Keratinocyte (primary cell): ENCODE measurements at regions not wholly inside any gene's neighbourhood (a gene's known extent, or its start where the extent isn't known, plus 50 kb on each side); places are given as distances from the start of the nearest gene placed in this dataset.

Experiments used
- DNase-seq: peaks from one replicate; pipeline ENCODE4 v3.0.0-alpha.2; 2011; ENCODE audit warnings: low read depth, missing footprints, low spot score
- FAIRE-seq: peaks from 2 replicates; lab custom pipeline; 2011; peaks lifted over from hg19 to GRCh38; lab: Jason Lieb, UNC
- H2AFZ ChIP-seq: 2 replicates; pipeline ENCODE4 v1.6.0; 2012; ENCODE audit warnings: low read length, control low read depth, inconsistent platforms; ENCODE audit not compliant: control insufficient read depth
- H3K27ac ChIP-seq: 2 replicates; pipeline ENCODE4 v1.5.1; 2011; ENCODE audit warnings: low read length; ENCODE audit not compliant: control insufficient read depth, insufficient read depth
- H3K27me3 ChIP-seq: 3 replicates; pipeline ENCODE4 v1.6.0; 2011; ENCODE audit warnings: low read length; ENCODE audit not compliant: control insufficient read depth, insufficient read depth; ENCODE audit errors: extremely low read depth
- H3K36me3 ChIP-seq, 2 experiments: 2 replicates in 1 of 2; 3 replicates in 1 of 2; pipeline ENCODE4 v1.5.1; 2011; ENCODE audit warnings: low read length in 2 of 2, mild to moderate bottlenecking in 1 of 2; ENCODE audit not compliant: control insufficient read depth in 2 of 2, insufficient read depth in 2 of 2; ENCODE audit errors: extremely low read depth in 1 of 2
- H3K4me1 ChIP-seq: 3 replicates; pipeline ENCODE4 v1.5.1; 2011; ENCODE audit warnings: low read length; ENCODE audit not compliant: control insufficient read depth, insufficient read depth; ENCODE audit errors: extremely low read depth
- H3K4me2 ChIP-seq: 3 replicates; pipeline ENCODE4 v1.6.0; 2011; ENCODE audit warnings: low read depth, low read length; ENCODE audit not compliant: control insufficient read depth, insufficient read depth; ENCODE audit errors: extremely low read depth
- H3K4me3 ChIP-seq, 3 experiments: fragments of 200-600 bp in 1 of 3; sonication (generic) in 1 of 3; 2 replicates in 2 of 3; 3 replicates in 1 of 3; pipeline ENCODE4 v1.5.1; 2011 to 2016; ENCODE audit warnings: low read length in 3 of 3, mild to moderate bottlenecking in 3 of 3, control low read depth in 2 of 3, inconsistent platforms in 1 of 3, low read depth in 1 of 3, mixed read lengths in 1 of 3, mixed run types in 1 of 3, moderate library complexity in 1 of 3; ENCODE audit not compliant: control insufficient read depth in 2 of 3, insufficient read depth in 2 of 3; ENCODE audit errors: extremely low read depth in 1 of 3
- H3K79me2 ChIP-seq: 2 replicates; pipeline ENCODE4 v1.6.0; 2012; ENCODE audit warnings: low read length; ENCODE audit not compliant: control insufficient read depth, insufficient read depth
- H3K9ac ChIP-seq: 3 replicates; pipeline ENCODE4 v1.6.0; 2011; ENCODE audit warnings: low read length; ENCODE audit not compliant: control insufficient read depth, insufficient read depth; ENCODE audit errors: extremely low read depth
- H3K9me1 ChIP-seq: 3 replicates; pipeline ENCODE4 v1.6.0; 2011; ENCODE audit warnings: low read length; ENCODE audit not compliant: control insufficient read depth, insufficient read depth; ENCODE audit errors: extremely low read depth
- H3K9me3 ChIP-seq: 2 replicates; pipeline ENCODE4 v1.5.1; 2012; ENCODE audit warnings: low read depth, low read length; ENCODE audit not compliant: control insufficient read depth
- H4K20me1 ChIP-seq: 3 replicates; pipeline ENCODE4 v1.6.0; 2011; ENCODE audit warnings: low read length; ENCODE audit not compliant: control insufficient read depth, insufficient read depth; ENCODE audit errors: extremely low read depth
- EZH2 ChIP-seq: IDR thresholded peaks from one replicate; pipeline ENCODE4 v1.6.1; 2012; ENCODE audit warnings: inconsistent platforms, mild to moderate bottlenecking, low read length, moderate library complexity
- dilution Hi-C: fragments of 300-500 bp; cut with MboI; formaldehyde crosslinking; loops from one replicate; pipeline ENCODE4 v1.7.0; 2020; ENCODE audit warnings: low sequenced_read_pairs; ENCODE audit not compliant: extremely low pct_ligation_motif_present
- TF ChIP-seq, protein P1 (sequence below), 3 experiments: IDR thresholded peaks in 1 of 3; conservative IDR thresholded peaks in 1 of 3; optimal IDR thresholded peaks in 1 of 3; 2 replicates in 2 of 3; 3 replicates in 1 of 3; pipeline versions ENCODE3 to v1.5.1; 2011; ENCODE audit warnings: low read length in 3 of 3, mild to moderate bottlenecking in 3 of 3, moderate library complexity in 2 of 3, control low read depth in 1 of 3, inconsistent platforms in 1 of 3; ENCODE audit not compliant: insufficient read depth in 2 of 3; ENCODE audit errors: extremely low read depth in 1 of 3

GRCh38 chr20:11043001-11043400 lies 369.2 kb upstream of the JAG1 start:
- DNase-seq (no peak), FAIRE-seq (peak; percentile 64)
- Histone ChIP-seq H3K9me1 (no peaks in the 10 kb centered on the region), H3K4me2 (no peak overlapping the region), H3K27ac (no peak overlapping the region), H3K4me1 (peaks cover 28% of the 10 kb centered on the region), H2AFZ (no peak overlapping the region), H3K36me3 (no peaks in the 10 kb centered on the region), H3K27me3 (no peaks in the 10 kb centered on the region), H3K9ac (no peak overlapping the region), H4K20me1 (no peaks in the 10 kb centered on the region), H3K9me3 (no peaks in the 10 kb centered on the region), H3K4me3 (no peak overlapping the region), H3K79me2 (no peaks in the 10 kb centered on the region)
- TF ChIP-seq, protein P1, sequence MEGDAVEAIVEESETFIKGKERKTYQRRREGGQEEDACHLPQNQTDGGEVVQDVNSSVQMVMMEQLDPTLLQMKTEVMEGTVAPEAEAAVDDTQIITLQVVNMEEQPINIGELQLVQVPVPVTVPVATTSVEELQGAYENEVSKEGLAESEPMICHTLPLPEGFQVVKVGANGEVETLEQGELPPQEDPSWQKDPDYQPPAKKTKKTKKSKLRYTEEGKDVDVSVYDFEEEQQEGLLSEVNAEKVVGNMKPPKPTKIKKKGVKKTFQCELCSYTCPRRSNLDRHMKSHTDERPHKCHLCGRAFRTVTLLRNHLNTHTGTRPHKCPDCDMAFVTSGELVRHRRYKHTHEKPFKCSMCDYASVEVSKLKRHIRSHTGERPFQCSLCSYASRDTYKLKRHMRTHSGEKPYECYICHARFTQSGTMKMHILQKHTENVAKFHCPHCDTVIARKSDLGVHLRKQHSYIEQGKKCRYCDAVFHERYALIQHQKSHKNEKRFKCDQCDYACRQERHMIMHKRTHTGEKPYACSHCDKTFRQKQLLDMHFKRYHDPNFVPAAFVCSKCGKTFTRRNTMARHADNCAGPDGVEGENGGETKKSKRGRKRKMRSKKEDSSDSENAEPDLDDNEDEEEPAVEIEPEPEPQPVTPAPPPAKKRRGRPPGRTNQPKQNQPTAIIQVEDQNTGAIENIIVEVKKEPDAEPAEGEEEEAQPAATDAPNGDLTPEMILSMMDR (optimal IDR thresholded peaks at IDR 0.05 in 1 of 3, IDR thresholded peaks at IDR 0.05 in 1 of 3, conservative IDR thresholded peaks at IDR 0.05 in 1 of 3; ENCODE audit: extremely low read depth in 1 of 3, insufficient read depth in 2 of 3, low read length in 3 of 3): no peak
- no peak for TF ChIP-seq EZH2
- dilution Hi-C loops: no loop called here

DNA sequence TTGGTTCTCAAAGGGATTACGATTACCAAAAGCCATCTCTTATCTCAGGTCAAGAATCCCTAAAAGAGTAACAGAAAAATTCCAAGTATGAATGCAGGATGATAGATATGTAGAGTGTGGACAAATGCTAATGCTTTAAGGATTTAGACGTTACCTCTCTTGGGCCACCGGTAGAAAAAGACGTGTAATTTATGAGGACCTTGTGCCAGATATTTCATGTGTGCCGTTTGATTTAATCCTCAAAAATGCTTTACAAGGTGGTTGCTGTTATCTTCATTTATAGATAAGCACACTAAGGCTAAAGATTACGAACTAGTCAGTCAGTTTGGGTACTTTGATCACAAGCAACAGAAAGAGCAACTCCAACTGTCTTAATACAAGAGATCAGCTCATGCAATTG lies 370.8 kb upstream of the JAG1 start:
- H4K20me1 ChIP-seq: no peaks in the 10 kb centered on the region
- no peaks in the 10 kb centered on the region for H3K36me3 ChIP-seq
- dilution Hi-C loops: no loop called here
- no peaks in the 10 kb centered on the region for H3K9me1 ChIP-seq
- no peaks in the 10 kb centered on the region for H3K27me3 ChIP-seq
- H3K27ac ChIP-seq: no peak overlapping the region
- H3K4me3 ChIP-seq: no peak overlapping the region
- no peaks in the 10 kb centered on the region for H3K9me3 ChIP-seq
- DNase-seq: no peak
- no peak overlapping the region for H3K9ac ChIP-seq
- TF ChIP-seq EZH2: no peak
- TF ChIP-seq, protein P1 (optimal IDR thresholded peaks at IDR 0.05 in 1 of 3, IDR thresholded peaks at IDR 0.05 in 1 of 3, conservative IDR thresholded peaks at IDR 0.05 in 1 of 3; ENCODE audit: extremely low read depth in 1 of 3, insufficient read depth in 2 of 3, low read length in 3 of 3): no peak
- no peak overlapping the region for H3K4me2 ChIP-seq
- H2AFZ ChIP-seq: no peak overlapping the region
- H3K79me2 ChIP-seq: no peaks in the 10 kb centered on the region
- H3K4me1 ChIP-seq: peaks cover 32% of the 10 kb centered on the region
- no peak for FAIRE-seq
